ENCODE measurements at regions not wholly inside any gene's neighbourhood (a gene's known extent, or its start where the extent isn't known, plus 50 kb on each side); places are given as distances from the start of the nearest gene placed in this dataset. TPM values are rescaled to one million over a fixed set of nuclear protein-coding genes. Genes with fewer than 3 reads are reported as not detected.
A peak's percentile ranks its signal among the peaks of the same experiment; 100 is the strongest.

DNA sequence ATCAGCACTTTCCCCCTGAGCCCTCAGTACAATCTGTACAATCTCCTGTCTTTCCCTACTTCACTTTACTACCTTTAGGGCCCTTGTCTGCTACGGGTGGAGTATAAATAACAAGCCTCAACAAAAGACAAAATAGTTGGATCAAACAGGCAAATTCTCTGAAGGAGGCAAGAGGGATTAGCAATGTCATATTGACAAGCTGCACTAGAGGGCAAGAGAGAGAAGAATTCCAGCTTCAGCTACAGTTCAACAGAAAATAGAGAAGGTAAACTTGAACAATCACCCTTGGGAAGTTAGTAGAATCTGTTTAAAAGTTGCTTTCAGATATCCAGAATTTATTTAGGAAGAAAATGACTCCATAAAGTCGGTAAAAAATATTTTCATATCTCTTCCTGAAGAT lies 68.4 kb upstream of the IZUMO3 start:
- TF ChIP-seq, protein P1, sequence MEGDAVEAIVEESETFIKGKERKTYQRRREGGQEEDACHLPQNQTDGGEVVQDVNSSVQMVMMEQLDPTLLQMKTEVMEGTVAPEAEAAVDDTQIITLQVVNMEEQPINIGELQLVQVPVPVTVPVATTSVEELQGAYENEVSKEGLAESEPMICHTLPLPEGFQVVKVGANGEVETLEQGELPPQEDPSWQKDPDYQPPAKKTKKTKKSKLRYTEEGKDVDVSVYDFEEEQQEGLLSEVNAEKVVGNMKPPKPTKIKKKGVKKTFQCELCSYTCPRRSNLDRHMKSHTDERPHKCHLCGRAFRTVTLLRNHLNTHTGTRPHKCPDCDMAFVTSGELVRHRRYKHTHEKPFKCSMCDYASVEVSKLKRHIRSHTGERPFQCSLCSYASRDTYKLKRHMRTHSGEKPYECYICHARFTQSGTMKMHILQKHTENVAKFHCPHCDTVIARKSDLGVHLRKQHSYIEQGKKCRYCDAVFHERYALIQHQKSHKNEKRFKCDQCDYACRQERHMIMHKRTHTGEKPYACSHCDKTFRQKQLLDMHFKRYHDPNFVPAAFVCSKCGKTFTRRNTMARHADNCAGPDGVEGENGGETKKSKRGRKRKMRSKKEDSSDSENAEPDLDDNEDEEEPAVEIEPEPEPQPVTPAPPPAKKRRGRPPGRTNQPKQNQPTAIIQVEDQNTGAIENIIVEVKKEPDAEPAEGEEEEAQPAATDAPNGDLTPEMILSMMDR (IDR thresholded peaks at IDR 0.05; ENCODE audit: control extremely low read depth, extremely low read depth), result no peak
- Histone ChIP-seq H3K27ac (ENCODE audit: low read depth in 1 of 2, low read length in 1 of 2) (no peak overlapping the region), H3K9ac (ENCODE audit: insufficient read depth in 1 of 2, low read length in 2 of 2) (no peak overlapping the region), H3K9me3 (ENCODE audit: control insufficient read depth in 4 of 4, insufficient read depth in 3 of 4, low read length in 3 of 4) (no peaks in the 10 kb centered on the region), H3K27me3 (ENCODE audit: control insufficient read depth in 3 of 3, insufficient read depth in 3 of 3, low read length in 2 of 3) (no peaks in the 10 kb centered on the region), H3K4me1 (ENCODE audit: control insufficient read depth in 5 of 5, insufficient read depth in 5 of 5, low read length in 5 of 5) (no peaks in the 10 kb centered on the region), H3K4me3 (no peak overlapping the region), H3K36me3 (ENCODE audit: control insufficient read depth in 4 of 4, insufficient read depth in 4 of 4, low read length in 4 of 4) (no peaks in the 10 kb centered on the region)
- 32 to 36% methylated on average over 2 of the region's 2 CpGs for WGBS, 2 donors
- peak in 1 of 3 donors; percentile 13 for DNase-seq
- ATAC-seq (ENCODE audit: insufficient read depth, low FRiP score), result no peak

DNA sequence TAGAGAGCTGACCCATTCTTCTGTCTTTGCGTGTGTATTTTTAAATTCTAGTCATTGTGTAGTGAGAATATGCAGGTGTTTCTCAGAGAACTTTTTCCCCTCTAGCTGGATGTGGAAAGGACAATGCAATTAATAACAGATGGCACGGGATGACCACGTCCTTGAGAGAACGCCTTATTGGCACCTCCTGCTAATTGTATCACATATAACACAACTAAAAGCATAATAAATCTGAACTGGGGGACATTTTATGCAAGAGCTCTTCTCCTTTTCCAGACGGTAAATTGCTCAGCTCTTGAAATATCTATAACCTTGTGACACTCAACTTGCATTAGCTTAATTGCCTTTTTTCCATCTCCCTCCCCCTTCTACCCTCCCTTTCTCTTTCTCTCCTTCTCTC lies 62.9 kb upstream of the IZUMO3 start:
- DNase-seq, result no peak
- Histone ChIP-seq H3K36me3 (ENCODE audit: control insufficient read depth in 4 of 4, insufficient read depth in 4 of 4, low read length in 4 of 4) (no peaks in the 10 kb centered on the region), H3K4me3 (no peak overlapping the region), H3K9me3 (ENCODE audit: control insufficient read depth in 4 of 4, insufficient read depth in 3 of 4, low read length in 3 of 4) (no peaks in the 10 kb centered on the region), H3K4me1 (ENCODE audit: control insufficient read depth in 5 of 5, insufficient read depth in 5 of 5, low read length in 5 of 5) (no peaks in the 10 kb centered on the region), H3K9ac (ENCODE audit: insufficient read depth in 1 of 2, low read length in 2 of 2) (no peak overlapping the region), H3K27ac (ENCODE audit: low read depth in 1 of 2, low read length in 1 of 2) (no peak overlapping the region), H3K27me3 (ENCODE audit: control insufficient read depth in 3 of 3, insufficient read depth in 3 of 3, low read length in 2 of 3) (no peaks in the 10 kb centered on the region)
- ATAC-seq (ENCODE audit: insufficient read depth, low FRiP score), result no peak
- TF ChIP-seq, protein P1 (IDR thresholded peaks at IDR 0.05; ENCODE audit: control extremely low read depth, extremely low read depth), result no peak
- 75 to 76% methylated on average over 5 of the region's 5 CpGs for WGBS, 2 donors

DNA sequence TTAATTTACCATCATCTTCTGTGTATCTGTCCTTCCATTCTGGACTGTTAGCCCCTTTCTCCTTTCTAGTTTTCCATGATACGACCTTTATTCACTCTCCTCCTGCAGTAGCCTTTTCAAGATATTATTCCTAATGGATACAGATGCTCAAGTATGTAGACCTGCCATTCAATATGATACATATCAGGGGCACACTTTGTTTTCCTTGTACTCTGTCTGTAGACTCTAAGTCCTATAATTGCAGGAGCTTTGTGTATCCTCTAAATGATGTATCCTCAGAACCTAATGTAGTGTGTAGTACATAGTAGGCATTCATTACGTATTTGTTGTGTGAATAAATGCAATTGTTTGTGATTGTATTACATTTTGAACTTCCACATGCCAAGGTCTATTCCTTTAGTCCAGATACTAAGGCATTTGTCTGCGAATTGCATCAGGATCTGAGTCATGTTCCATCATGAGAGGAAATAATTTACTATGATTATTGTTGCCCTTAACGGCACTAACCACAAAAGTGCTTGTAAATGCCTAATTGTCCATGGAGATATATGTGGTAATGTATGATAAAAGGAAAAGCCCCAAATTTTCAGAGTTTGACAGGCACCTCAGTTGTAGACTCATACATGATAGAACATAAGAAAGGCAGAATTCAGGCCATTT lies 57.1 kb upstream of the IZUMO3 start:
- ATAC-seq (ENCODE audit: insufficient read depth, low FRiP score) (no peak), DNase-seq (no peak)
- Histone ChIP-seq H3K27me3 (ENCODE audit: control insufficient read depth in 3 of 3, insufficient read depth in 3 of 3, low read length in 2 of 3) (no peaks in the 10 kb centered on the region), H3K9me3 (ENCODE audit: control insufficient read depth in 4 of 4, insufficient read depth in 3 of 4, low read length in 3 of 4) (peaks cover 0 to 3% (median 0%) of the 10 kb centered on the region in 4 donors), H3K27ac (ENCODE audit: low read depth in 1 of 2, low read length in 1 of 2) (no peak overlapping the region), H3K36me3 (ENCODE audit: control insufficient read depth in 4 of 4, insufficient read depth in 4 of 4, low read length in 4 of 4) (no peaks in the 10 kb centered on the region), H3K9ac (ENCODE audit: insufficient read depth in 1 of 2, low read length in 2 of 2) (no peak overlapping the region), H3K4me3 (no peak overlapping the region), H3K4me1 (ENCODE audit: control insufficient read depth in 5 of 5, insufficient read depth in 5 of 5, low read length in 5 of 5) (no peaks in the 10 kb centered on the region)
- TF ChIP-seq, protein P1 (IDR thresholded peaks at IDR 0.05; ENCODE audit: control extremely low read depth, extremely low read depth), result no peak
- 76 to 79% methylated on average over 4 of the region's 4 CpGs for WGBS, 2 donors

Small RNA genes in the stretch of these regions (small RNA-seq; reads per million reads assigned to genes)
- not detected for gene RMRPP5 (ENCODE audit: low replicate concordance)

Data from lung (tissue), 12 donors.